Muscle of arm (tissue), 1 donor: ENCODE measurements at regions not wholly inside any gene's neighbourhood (a gene's known extent, or its start where the extent isn't known, plus 50 kb on each side); places are given as distances from the start of the nearest gene placed in this dataset.
"Not testable (repeated sequence)": the region's sequence is repeated elsewhere in the genome, so short reads cannot be mapped to it uniquely, and the experiment has no call there.

ENCODE experiments used
- DNase-seq: peaks from one replicate; pipeline ENCODE4 v3.0.0-alpha.2; 2013

DNA sequence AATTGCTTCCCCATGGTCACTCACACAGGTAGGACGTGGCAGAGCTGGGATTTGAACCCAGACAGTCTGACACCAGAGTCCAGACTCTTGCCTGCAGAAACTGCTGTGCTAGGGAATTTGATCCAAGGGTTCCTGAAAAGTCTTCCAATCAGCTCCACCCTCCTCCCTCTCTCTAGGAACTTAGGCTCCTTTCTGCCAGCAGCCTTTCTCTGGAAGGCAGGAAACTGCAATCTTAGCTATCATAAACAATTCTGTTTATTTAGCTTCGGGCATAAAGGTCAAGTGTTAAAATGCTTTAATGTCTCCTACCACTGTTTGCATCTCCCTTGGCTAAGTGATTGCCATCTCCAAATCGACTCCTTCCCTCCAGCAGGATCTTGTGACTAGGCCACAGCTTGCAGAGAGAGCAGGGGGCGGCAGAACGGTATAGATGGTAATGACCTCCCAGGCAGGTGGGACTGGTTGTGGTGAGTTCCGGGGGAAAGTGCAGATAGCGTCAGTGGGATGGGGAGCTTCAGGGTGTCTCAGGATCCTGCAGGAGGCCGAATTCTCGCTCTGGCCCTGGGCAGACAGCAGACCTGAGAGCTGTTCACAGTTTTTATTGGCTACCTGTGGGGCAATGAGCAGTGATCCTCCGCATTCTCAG lies 882.4 kb upstream of the EEF2KMT start:
- no peak for DNase-seq

DNA sequence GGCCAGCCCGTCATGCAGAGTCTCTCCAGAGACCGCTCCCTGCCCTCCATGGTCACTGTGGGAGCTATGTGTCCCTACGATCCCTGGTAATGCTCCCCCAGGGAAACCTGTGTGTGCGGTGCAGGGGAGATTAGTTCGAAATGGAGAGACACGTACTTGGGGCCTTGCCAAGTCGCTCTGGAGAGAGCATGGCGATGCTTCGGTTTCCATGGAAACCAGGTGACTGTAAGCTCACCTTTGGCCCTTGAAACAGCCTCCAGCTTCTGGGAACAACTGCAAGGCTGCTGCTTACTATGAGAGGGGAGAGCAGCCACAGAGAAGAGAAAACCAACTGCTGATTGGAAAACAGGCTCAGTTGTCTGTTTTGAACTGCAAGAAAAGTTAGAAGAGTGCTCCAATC lies 879.7 kb upstream of the EEF2KMT start:
- no peak for DNase-seq

GRCh38 chr16:5972747-5973146 lies 875.2 kb upstream of the EEF2KMT start:
- no peak for DNase-seq

DNA sequence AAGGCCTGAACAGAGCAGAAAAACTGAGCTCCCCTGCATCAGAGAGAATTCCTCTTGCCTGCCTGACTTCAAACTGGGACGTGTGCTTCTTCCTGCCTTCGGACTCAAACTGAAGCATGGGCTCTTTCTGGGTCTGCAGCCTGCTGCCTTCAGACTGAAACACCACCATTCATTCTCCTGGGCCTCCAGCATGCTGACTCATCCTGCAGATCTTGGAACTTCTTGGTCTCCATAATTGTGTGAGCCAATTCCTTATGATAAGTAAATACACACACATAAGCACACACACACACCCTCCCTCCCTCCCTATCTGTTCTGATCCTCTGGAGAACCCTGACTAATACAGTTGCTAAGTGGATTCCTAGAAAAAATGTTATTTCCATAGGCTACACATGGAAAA lies 874.3 kb upstream of the EEF2KMT start:
- no peak for DNase-seq

DNA sequence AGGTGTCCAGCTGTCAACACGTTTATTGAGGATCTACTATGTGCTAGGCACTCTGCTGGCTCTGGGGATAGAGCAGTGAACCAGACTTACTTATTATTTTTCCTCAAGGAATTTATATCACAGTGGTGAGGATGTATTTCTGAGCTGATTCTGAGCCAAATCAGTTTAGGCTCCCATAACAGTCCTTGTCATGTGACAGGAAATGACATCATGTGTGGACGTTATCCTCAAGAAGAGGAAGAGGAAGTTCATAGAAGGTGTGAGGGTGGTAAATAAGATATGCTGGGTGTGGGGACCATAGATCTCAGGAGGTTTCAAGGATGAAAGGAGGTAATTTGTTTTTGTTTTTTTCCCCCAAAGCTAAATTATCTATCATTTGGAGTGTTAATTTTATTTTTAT lies 873.5 kb upstream of the EEF2KMT start:
- no peak for DNase-seq

GRCh38 chr16:5966004-5966403 lies 868.4 kb upstream of the EEF2KMT start:
- DNase-seq: no peak

DNA sequence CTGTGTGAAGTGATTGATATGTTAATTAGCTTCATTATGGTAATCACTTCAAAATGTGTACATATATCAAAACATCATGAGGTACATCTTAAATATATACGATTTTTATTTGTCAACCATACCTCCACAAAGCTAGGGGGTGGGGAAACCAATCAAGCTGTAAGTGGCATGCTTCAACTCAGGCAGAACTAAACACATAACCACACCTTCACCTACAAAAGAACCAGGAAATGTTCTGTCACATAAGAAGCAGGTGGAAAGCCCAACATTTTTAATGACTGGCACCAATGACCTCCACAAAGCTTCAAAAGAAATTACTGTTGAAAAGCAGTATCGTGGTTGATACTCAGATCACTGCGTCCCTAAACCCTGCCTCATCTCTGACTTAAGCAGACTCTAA lies 867.7 kb upstream of the EEF2KMT start:
- no peak for DNase-seq

DNA sequence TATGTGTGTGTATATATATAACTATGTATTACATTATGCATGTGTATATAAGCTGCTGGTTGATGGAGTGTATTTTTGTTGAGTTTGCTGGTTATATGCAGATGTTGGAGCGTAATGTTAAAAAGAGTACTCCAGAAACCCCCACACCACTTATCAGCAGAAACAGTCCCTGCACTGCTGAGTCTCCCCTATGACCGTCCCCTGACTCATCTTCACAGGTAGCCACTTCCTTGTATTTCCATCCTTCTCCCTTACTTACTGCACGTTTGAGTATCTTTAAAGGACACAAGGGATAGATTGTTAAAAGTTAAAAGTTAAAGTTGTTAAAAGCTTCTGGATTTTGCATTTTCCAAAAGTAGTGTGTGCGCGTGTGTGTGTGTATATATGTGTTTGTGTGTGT lies 853.9 kb upstream of the EEF2KMT start:
- no peak for DNase-seq

DNA sequence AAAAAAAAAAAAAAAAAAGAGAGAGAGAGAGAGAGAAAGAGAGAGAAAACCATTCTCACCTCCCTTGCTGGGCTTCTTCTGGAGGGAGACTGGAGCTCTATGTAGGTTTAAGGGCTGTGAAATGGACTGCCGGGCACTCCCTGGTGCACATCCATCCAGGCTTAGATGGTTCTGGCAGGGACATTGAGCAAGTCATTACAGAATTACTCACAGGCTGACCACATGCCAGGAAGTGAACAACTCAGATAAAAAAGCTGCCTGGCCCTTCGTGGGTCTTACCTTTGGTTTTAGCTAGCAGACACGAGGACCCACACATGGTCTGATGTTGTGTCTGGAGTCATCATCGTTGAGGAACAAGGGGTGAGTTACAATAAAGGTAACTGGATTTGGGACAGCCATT lies 847.4 kb upstream of the EEF2KMT start:
- DNase-seq: no peak

DNA sequence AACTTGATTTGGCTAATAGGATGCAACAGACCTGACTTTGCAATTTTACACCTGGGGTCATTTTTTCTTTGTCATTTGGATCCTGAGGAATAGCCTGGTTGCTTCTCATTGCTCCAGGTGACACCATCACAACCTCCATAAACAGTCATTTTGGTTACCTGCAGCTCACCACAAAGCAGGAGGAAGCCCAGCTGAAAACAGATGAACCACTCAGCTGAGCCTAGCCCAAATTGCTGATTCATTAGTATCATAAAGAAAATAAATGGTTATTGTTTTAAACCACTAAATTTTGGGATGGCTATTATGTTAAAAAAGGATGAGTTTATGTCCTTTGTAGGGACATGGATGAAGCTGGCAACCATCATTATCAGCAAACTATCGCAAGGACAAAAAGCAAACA lies 841.0 kb upstream of the EEF2KMT start:
- DNase-seq: no peak

DNA sequence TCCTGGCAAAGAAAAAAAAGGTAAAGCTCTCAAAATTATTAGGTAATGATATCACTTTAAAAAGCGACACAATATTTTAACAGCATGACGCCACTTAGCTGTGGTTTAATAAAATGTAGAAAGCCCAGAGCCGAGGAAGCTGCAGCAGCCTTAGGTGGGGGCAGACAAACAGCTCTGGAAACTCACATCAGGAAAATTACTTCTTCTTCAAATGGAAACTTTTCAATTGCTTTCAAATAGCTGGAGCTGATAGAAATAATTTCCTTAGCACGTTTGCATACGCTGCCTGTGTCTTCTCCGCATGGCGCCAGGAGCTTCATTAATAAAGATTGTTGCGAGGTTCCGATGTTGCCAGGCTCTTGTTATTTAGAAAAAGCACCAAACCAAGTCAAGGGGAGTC lies 835.3 kb upstream of the EEF2KMT start:
- DNase-seq: no peak

DNA sequence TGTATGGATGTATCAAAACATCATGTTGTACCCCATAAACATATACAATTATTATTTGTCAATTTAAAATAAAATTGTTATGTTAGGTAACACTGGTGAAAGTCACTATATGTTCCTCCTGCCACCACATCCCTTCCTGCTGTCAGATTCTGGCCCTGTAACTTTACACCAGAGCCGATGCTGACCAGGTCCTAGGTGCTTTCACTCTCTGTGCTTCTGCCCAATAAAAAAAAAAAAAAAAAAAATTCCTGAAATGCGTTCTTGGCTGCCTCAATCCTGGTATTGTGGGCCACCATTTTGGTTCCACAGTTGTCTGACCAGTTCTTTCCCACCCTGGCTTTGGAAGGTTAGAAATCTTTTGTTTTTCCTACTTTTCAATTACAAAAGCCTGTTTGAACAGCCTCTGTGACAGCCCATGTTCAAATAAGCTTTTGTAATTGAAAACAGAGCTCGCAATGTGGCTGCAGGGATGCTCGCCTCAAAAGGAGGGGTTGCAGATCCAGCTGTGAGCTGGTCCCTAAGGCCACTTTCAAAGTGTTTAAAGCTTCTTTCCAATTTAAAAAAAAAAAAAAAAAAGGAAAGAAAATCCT lies 831.0 kb upstream of the EEF2KMT start:
- peak; percentile 59 for DNase-seq

- DNase-seq: no peak
These were observed 828.3 kb upstream of the EEF2KMT start for GRCh38 chr16:5925850-5926249.

DNA sequence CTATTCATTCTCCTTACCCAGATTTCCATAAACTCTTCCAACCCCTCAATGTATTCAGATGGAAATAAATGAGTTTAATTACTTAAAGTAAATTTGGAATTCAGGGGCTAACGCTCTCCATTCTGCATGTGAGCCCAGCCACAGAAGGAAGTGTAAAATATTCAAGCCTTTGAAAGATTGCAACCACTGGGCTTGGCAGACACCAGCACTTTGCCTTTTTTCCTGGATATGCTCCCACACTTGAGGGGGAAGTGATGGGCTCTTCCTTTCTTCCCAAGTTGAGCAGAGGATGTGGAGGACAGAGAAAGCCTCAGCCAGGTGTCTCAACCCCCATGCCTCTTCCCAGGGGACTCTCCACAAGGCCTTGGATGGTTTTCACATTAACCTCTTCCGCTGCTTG lies 825.1 kb upstream of the EEF2KMT start:
- DNase-seq: peak; percentile 18

DNA sequence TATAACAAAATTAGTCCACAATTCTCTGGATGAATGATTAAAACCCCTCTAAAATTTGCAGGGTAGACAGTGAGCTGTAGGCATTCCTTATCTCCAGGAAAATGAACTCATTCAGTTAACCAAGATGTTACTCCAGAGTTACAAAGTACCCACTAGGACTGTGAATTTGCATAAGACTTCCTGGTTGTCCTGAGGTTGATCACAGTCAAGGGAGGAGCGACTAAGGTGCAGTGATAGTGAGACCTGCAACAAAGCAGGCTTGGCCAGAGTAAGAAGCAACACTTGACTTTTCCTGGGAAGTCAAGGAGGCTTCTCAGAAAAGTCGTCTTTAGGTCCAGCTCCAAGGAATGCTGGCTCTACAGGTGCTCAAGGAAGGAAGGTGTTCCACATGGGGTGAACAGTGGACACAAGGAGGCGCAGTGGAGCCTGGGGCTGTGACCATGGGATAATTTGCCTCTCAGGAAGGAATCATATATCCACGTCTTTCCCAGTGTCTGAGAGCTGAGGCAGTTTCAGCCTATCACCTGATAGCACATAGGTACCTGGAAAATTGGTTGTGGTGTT lies 821.1 kb upstream of the EEF2KMT start:
- no peak for DNase-seq

GRCh38 chr16:5917436-5918195 lies 820.0 kb upstream of the EEF2KMT start:
- DNase-seq: no peak

GRCh38 chr16:5916711-5917191 lies 819.2 kb upstream of the EEF2KMT start:
- no peak for DNase-seq

DNA sequence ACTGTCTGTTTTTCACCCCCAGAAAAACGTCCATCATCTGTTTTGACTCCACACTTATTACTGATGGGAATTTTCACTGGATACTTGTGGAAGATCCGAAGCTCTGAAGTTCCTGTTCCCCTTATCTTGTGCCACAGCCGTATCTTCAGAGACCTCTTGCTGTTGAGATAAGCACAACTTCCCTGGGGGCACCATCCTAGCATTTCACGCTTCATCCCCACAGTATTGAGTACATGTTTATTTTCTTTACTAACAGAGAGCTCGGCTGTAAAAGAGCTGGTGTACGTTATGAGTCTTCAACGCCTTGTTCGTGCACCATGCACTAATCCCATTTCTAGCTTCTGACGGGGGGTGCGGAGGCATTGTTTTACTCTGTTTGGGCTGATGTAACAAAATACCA lies 813.6 kb upstream of the EEF2KMT start:
- DNase-seq: no peak

- not testable (repeated sequence) for DNase-seq
These were observed 812.0 kb upstream of the EEF2KMT start for GRCh38 chr16:5909556-5909955.

DNA sequence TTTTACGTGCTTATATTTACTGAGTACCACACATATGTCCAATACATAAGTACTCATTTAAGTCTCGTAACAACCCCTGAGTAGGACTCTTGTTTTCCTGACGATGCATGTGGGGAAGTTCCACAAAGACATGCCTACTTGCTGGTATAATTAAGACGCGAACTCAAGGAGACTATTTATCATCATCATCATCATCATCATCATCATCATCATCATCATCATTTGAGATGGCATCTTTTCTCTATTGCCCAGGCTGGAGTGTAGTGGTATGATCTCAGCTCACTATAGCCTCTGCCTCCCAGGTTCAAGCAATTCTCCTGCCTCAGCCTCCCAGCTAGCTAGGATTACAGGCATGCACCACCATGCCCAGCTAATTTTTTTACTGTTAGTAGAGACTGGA lies 809.9 kb upstream of the EEF2KMT start:
- DNase-seq: no peak

DNA sequence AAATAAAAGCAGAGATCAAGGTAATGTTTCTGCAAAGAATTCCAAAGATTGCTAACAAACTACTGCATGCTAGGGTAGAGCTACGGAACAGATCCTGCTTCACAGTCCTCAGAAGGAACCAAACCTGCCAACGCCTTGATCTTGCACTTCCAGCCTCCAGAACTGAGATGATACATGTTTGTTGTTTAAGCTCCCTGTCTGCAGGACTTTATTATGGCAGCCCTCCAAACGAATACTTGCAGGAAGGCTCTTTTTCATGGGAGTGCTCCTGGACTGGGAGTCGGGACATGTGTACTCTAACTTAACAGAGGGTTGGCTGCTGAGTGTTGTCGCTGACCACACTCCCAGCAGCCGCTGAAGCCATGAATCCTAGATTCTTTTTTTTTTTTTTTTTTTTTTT lies 808.8 kb upstream of the EEF2KMT start:
- no peak for DNase-seq

DNA sequence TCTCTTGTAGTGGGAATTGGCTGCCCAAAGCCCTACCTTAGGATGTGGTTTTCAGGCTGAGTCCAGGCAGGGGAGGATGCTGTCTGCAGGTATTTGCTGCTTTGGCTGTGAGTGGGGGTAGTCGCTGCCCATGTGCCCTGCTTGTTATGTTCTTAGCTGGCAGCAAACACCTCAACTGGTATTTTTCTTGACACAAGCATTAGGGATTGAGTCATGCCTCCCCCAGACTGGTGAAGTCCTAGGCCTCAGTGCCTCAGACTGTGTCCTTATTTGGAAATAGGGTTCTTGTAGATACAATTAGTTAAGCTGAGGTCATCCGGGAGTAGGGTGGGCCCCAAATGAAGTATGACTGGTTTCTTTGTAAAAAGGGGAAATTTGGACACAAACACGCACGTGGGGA lies 808.3 kb upstream of the EEF2KMT start:
- no peak for DNase-seq

- no peak for DNase-seq
These were observed 806.2 kb upstream of the EEF2KMT start for GRCh38 chr16:5903832-5904231.
